ENCODE measurements at regions not wholly inside any gene's neighbourhood (a gene's known extent, or its start where the extent isn't known, plus 50 kb on each side); places are given as distances from the start of the nearest gene placed in this dataset.

DNA sequence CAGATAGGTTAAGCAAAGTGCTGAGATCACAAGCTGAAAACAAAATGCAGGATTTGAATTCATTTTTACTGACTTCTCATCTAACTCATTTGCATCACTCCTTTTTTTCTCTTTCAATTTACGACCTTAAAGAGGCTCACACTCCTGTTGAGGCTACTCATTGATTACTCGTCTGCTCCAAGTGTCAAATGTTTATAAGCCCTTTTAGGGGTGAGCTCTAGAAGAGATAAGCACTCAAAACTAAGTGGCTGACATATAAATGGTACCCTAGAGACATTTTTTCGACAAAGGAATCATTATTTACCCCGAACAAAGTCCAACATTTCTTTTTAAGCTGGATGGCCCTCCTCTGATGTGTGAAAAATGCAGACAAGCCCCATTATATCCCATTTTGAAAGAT, 483.1 kb downstream of the MAT2B start:
- no peak for TF ChIP-seq EZH2phosphoT487 (conservative IDR thresholded peaks at IDR 0.05; ENCODE audit: low read length)
- TF ChIP-seq, protein P1, sequence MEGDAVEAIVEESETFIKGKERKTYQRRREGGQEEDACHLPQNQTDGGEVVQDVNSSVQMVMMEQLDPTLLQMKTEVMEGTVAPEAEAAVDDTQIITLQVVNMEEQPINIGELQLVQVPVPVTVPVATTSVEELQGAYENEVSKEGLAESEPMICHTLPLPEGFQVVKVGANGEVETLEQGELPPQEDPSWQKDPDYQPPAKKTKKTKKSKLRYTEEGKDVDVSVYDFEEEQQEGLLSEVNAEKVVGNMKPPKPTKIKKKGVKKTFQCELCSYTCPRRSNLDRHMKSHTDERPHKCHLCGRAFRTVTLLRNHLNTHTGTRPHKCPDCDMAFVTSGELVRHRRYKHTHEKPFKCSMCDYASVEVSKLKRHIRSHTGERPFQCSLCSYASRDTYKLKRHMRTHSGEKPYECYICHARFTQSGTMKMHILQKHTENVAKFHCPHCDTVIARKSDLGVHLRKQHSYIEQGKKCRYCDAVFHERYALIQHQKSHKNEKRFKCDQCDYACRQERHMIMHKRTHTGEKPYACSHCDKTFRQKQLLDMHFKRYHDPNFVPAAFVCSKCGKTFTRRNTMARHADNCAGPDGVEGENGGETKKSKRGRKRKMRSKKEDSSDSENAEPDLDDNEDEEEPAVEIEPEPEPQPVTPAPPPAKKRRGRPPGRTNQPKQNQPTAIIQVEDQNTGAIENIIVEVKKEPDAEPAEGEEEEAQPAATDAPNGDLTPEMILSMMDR (IDR thresholded peaks at IDR 0.05; ENCODE audit: insufficient read depth, low read length, poor library complexity, severe bottlenecking): no peak

All from SU-DHL-6 (cell line).